HG02588 (cell line): ENCODE measurements at regions not wholly inside any gene's neighbourhood (a gene's known extent, or its start where the extent isn't known, plus 50 kb on each side); places are given as distances from the start of the nearest gene placed in this dataset.

Experiments
- ATAC-seq: cut with Tn5 transposase; IDR thresholded peaks from one replicate; pipeline ENCODE4 v1.9.1; 2021; ENCODE audit warnings: mild to moderate bottlenecking, moderate library complexity; ENCODE audit not compliant: unreplicated experiment

DNA sequence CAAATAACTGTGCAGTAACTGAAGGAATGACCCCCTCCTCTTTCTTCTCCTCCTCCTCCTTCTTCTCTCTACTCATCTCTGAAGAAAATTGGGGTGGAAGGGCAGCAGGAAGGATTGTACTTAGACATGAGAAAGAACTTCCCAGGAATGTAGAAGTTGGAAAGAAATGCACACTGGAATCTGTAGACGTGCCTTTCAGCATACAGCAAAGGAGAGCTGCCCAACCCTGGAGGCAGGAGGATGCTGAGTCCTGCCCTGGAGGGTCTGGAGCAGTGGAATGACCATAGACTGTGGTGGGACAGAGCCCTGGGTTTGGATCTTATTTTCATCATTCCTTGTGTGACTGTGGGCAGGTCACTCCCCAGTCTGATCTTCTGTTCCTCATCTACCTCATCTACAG is 80.1 kb downstream of the PJA1 start:
- ATAC-seq, result no peak

GRCh38 chrX:69083801-69084200 is 81.5 kb downstream of the PJA1 start:
- ATAC-seq, result no peak

- no peak for ATAC-seq
Observed at GRCh38 chrX:69083361-69083760, 81.9 kb downstream of the PJA1 start.

DNA sequence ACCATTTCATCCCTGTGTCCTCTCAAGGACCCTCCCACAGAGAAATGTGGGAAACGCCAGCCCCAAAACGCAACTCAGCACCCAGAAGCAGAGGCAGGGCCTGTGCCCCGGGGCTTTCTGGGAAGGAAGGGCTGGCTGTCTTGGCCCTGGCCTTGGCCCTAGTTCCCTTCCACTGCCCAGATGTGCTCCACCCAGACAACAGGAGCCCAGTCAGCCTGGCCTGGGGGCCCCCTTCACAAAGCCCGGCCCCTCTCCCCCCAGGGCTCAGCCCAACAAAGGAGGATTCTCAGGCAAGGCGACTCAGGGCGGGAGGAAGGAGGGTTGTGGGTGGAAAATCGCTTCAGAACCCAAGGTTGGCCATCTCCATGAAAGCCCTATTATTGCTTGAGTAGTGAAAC is 82.5 kb downstream of the PJA1 start:
- no peak for ATAC-seq

- ATAC-seq, result no peak
Observed at GRCh38 chrX:69082055-69082752, 83.0 kb downstream of the PJA1 start.

DNA sequence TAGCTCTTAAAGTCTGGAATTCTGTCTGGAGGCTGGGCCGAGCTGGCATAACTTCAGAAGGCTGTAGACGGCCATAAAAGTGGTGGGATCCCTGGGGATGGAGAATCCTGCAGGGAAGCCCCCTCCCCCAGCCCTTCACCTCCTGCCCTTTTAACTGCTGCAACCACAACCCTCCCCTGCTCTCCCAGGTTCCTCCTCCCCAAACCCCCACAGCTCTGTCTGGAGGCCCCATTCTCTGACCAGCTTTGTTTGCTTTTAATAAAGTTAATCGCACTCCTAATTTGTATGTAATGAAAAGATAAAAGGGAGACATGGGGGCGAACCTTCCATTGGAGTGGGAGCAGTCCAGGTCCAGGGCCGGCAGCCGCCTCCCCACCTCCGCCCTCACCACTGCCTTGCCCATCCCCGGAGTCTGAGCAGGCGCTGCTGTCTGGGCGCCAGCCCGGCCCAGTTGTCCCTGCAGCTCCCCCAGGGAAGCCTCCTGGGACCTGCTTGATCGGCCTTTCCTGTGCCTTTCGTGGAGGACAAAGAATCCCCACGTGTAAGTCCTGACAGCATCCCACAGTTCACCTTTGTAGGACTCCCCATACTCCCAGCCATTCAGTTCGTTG is 84.3 kb downstream of the PJA1 start:
- no peak for ATAC-seq

- ATAC-seq, result no peak
Observed at GRCh38 chrX:69079268-69079667, 86.0 kb downstream of the PJA1 start.

DNA sequence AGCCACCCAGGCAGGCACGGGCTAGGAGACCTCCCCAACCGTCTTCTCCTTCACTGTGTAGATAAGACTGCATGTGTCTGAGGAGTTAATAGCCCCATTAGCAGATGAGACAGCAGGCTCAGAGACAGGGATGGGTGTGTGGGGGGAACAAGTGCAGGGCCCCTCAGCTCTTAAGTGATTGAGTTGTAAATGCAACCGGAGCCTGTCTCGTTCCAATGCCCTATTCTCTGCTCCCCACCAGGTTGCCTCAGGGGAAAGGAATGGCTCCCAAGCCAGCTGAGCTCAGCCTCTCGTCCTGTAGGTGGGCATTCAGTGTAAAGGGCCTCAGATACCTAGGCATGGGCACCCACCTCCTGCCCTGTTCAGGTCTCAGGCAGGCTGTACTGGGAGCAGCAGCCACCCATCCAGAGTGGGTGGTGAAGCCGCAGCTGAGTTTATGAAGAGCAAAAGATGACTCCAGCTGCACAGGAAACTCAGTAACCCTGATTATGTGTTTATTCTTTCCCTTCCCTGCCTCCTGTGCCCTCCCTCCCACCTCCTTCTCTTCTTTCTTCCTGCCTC is 87.3 kb downstream of the PJA1 start:
- no peak for ATAC-seq

DNA sequence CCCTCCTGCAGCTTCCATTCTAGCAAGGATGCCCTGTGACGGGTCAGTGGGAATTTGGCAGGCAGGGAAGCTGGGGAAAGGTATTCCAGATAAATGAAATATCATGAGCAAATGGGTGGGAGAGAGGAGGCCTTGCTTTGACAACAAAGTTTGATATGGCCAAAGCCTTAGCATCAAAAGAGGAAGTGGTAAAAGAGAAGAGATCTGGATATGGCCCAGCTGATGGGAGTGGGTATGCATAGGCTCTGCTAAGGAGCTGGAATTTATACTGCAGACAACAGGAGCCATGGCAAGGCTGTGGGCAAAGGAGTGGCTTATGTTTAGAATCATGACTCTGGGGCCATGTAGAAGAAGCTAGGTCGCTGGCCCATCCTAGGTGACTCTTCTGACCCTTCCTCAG is 89.2 kb downstream of the PJA1 start:
- ATAC-seq, result no peak

- ATAC-seq, result no peak
Observed at GRCh38 chrX:69074726-69075125, 90.5 kb downstream of the PJA1 start.

GRCh38 chrX:69073721-69074120 is 91.5 kb downstream of the PJA1 start:
- no peak for ATAC-seq

DNA sequence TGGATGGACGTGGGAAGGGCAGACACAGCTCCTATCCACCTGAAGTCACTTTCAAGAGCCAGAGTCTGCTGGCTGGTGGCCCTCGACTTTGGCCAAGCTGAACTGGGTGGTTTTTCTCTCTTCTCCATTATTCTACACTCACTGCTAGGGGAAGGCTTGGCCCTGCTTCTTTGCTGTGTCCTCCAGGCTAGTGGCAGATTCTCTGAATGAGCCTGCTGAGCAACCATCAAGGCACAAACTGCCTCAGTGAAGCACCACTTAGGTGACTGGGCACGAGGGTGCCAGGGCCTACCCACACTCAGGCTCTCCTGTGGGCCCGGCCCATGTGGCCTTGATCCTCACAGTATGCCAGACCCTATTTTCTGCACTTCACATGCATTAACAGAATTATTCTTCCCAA is 92.0 kb downstream of the PJA1 start:
- no peak for ATAC-seq

- no peak for ATAC-seq
Observed at GRCh38 chrX:69072486-69073006, 92.7 kb downstream of the PJA1 start.

GRCh38 chrX:69070949-69071650 is 94.2 kb downstream of the PJA1 start:
- no peak for ATAC-seq

DNA sequence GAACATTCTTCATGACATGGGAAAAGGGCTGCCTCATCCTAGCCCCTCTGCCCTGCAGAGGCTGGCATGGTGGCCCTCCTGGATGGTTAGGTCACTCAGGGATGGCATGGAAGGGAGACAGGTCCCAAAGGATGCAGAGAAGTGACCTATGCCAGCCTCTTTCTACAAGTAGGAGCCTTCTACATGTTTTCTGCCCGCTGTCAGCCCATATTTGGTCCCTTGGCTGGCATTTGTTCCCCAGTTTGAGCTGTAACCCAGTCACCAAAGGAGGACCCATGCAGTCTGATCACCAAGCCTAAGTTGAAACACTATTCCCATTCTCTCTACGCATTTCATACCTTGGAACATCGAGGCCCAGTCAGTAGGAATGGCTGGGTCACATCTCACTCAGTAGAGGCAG is 95.4 kb downstream of the PJA1 start:
- ATAC-seq, result no peak

- ATAC-seq, result no peak
Observed at GRCh38 chrX:69069086-69069445, 96.2 kb downstream of the PJA1 start.

DNA sequence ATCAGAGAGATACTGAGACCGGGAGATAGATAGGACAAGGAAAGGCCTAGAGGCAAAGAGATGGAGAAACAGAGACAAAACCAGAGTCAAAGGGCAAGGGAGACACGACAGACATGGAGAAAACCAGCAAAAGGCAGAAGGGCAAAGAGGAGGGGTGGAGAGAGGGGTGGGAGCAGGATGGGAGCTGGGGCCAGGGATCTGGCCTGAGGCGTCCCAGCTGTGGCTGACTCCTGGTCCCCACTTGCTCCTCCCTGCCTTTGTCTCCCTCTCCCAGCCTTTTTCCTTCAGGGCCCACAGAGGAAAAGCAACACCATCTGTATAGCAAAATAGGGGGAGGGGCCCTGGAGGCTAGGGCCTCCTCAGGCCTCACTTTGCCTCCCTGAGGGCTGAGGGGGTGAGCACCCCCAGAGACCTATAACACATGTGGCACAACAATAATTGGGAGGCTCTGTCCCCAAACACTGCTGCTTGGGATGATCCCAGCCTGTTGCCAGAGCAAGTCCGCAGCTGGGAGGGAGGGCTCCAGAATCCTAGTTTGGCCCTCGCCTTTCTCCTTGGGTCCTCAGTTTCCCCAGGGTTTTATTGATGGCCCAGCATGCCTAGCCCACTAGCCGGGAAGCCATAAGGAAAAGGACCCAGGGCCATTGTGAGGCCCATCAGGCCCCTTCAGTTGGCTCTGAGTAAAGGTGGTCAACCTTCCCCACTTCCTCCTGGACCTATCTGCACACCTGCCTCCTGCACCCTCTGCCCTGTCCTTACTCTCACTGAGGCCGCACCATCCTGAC is 96.8 kb downstream of the PJA1 start:
- ATAC-seq, result no peak

GRCh38 chrX:69067841-69068240 is 97.4 kb downstream of the PJA1 start:
- no peak for ATAC-seq

DNA sequence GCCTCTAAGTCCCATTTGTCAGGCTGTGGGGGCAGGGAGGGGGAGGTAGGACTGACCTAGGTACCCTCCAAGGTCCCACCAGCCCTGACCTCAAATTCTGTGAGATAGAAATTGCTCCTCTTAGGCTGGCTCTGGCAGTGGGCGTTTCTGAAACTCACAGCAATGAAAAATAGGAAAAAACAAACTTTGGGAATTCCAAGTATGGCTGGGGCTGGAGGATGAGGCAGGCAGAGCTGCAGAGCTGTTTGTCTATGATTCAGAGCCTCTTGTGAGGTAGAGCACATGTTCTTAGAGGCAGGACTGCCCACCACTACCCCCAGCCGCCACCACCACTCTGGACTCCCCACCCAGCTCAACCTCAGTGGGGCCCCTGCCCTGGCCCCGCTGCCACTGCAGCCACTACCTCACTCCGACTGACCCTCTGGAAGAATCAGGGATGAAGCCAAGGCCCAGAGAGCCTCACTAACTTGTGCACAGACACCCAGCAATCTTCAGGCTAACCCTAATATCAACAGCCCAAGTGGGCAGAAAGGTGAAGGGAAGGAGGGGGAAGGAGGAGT is 98.2 kb downstream of the PJA1 start:
- ATAC-seq, result no peak

DNA sequence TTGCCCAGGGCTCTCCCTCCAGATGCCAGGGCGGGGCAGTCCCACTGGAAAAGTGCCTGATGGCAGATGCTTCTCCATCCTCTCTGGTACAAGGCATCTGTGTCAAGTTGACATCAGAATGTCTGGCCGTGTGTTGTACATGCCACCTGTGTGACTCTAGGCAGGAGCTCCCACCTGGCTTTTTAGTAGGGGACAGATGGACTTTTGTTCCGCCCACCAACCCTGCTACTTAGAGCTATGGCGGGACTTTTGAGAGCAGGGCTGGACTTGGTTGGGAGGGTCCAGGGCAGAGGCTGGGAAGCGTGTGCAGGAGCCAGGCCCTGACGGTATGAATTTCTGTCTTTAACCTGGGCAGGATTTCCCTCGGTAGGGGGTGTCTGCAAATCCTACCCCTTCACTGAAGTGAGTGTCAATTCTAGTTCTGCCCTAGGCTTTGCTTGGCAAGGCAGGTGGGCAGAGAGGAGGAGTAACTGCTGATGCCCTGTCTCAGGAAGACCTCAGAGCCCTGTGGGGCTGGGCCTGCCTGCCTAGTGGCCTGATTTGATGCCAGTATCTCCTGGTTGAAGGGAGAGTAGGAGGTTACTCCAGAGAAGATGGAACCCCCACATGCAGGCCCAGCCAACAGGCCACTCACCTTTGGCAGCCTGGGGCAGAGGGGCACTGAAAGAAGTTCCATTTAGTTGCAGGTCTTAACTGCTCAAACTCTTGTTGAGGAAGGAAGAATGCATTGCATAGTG is 99.1 kb downstream of the PJA1 start:
- ATAC-seq, result no peak
